Heart left ventricle (tissue), 13 donors: ENCODE measurements at regions not wholly inside any gene's neighbourhood (a gene's known extent, or its start where the extent isn't known, plus 50 kb on each side); places are given as distances from the start of the nearest gene placed in this dataset.

Experiments
- CTCF ChIP-seq, 12 donors: fragments of 200-600 bp; sonication (generic) in 4 of 12; IDR thresholded peaks; one replicate each; pipeline versions ENCODE4 v1.5.0 to v1.8.0; 2018 to 2022; ENCODE audit warnings: antibody characterized with exemption in 12 of 12, mild to moderate bottlenecking in 5 of 12
- POLR2A ChIP-seq, 2 donors: fragments of 450-650 bp; IDR thresholded peaks; one replicate each; pipeline ENCODE4 v1.6.1; 2017; ENCODE audit warnings: antibody characterized with exemption in 2 of 2, mild to moderate bottlenecking in 2 of 2, moderate library complexity in 2 of 2
- donor health status: ischemic (EF 13 %, LVEDD 7.1; RV severe dilation, severe dysfunction).
- donor health status: DM: no; HTN: yes; CAD: no.
- donor health status: DM: no; HTN: no; CAD: no.
- donor health status: ischemic (EF 25% LVEDD 6.9; RV normal size, moderate dysfunction).
- donor health status: ischemic (EF 25% LVEDD 5.7; RV mildly dilated, moderate dysfunction).
- donor health status: ischemic (EF 35%, LVEDD 5.7; RV mildly dilated, moderate dysfunction).
- donor health status: nonischemic (EF 11% LVEDD 7.7; RV severe dilation, severe dysfunction).
- donor health status: DM: yes; HTN: yes; CAD: no.
- donor health status: PGD.
- donor health status: ischemic (EF 29% LVEDD 5.4; RV normal size, mild dysfunction).
- donor health status: nonischemic (EF 23%, LVEDD 6.1; RV moderate dilation, normal function).

DNA sequence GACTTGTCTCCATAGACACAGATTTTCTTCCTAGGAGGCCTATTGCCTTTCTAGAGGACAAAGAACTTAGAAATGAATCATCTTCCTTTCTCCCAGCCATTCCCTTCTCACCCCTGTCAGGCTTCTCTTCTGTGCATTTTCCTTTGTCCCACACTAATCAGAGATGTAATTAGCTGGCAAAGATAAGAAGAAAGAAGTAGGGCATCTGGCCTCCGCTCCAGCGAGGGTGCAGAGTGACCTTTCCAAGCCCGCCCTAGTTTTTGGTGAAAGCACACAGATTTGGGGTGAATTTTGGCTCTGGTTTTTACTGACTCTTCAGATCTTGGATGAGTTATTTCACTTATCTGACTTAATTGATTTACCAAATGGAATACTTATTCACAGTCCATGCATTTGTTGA, 626.5 kb downstream of the ZEB2 start:
- TF ChIP-seq POLR2A (IDR thresholded peaks at IDR 0.05) (no peak), CTCF (IDR thresholded peaks at IDR 0.05) (no peak)
